Vagina (tissue), 2 donors: ENCODE measurements at regions not wholly inside any gene's neighbourhood (a gene's known extent, or its start where the extent isn't known, plus 50 kb on each side); places are given as distances from the start of the nearest gene placed in this dataset.
"Not testable (repeated sequence)": the region's sequence is repeated elsewhere in the genome, so short reads cannot be mapped to it uniquely, and the experiment has no call there.

Experiments
- CTCF ChIP-seq, 3 experiments: fragments of 450-650 bp in 2 of 3; fragments of 200-600 bp in 1 of 3; sonication (generic) in 1 of 3; IDR thresholded peaks; one replicate each; pipeline ENCODE4 v1.5.1; 2017 to 2019; ENCODE audit warnings: antibody characterized with exemption in 3 of 3, mild to moderate bottlenecking in 2 of 3, moderate library complexity in 2 of 3
- POLR2A ChIP-seq, 2 donors: fragments of 450-650 bp; IDR thresholded peaks; one replicate each; pipeline ENCODE4 v1.6.1; 2017; ENCODE audit warnings: antibody characterized with exemption in 2 of 2, mild to moderate bottlenecking in 2 of 2, moderate library complexity in 2 of 2

GRCh38 chr21:13820286-13820685 lies 210.7 kb downstream of the POTED start:
- TF ChIP-seq CTCF, POLR2A (IDR thresholded peaks at IDR 0.05): not testable (repeated sequence)
